DMS153 treated with DMSO at 0.1 percent for 48 hours (cell line): ENCODE measurements at regions not wholly inside any gene's neighbourhood (a gene's known extent, or its start where the extent isn't known, plus 50 kb on each side); places are given as distances from the start of the nearest gene placed in this dataset.

Experiments used
- DNase-seq: peaks from one replicate; lab custom pipeline; 2025; ENCODE audit not compliant: unreplicated experiment; lab: John Stamatoyannopoulos, UW

DNA sequence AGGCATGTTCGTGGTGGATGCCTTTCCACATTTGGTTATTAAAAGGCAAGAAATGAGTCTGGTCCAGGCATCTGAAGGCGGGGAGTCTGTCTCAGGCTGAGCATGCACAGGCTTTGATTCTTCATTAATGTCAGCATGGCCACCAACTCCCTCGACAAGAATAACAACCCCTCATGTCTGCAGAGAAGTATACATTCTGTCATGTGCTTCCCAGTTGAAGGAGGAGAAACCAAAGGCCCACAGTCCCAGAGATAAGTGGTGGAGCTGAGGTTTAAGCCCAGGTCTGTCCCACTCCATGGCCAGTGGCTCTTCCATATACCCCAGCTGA lies 61.6 kb upstream of the LAPTM5 start:
- no peak for DNase-seq

DNA sequence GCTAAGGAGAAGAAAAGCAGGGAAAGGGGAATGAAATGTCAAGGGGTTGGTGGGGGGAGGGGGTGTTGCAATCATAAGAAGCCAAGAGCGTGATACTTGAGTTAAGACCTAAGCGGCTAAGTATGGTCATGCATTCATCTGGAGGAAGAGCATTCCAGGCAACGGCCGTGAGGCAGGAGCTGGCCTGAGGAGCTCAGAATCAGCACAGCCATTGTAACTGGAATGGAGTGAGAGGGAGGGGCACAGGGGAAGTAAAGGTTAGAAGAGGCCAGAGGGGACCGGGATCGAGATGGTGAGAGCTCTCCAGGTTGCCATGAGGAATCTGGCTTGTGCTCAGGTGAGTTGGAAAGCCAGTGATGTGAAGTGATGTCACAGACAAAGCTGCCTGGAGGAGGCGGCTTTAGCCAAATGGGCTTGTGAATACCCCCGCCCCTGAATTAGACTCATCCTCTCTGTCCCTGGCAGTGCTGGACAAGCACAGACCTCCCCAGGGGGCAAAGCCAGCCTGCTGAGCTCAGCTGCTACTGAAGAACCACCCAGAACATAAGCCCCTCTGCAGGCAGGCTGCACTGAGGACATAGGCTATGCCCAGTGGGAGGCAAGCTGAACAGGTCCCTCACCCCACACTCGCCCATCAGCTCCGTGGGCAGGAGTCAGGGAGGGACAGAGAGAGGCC lies 61.1 kb upstream of the LAPTM5 start:
- DNase-seq, result no peak

DNA sequence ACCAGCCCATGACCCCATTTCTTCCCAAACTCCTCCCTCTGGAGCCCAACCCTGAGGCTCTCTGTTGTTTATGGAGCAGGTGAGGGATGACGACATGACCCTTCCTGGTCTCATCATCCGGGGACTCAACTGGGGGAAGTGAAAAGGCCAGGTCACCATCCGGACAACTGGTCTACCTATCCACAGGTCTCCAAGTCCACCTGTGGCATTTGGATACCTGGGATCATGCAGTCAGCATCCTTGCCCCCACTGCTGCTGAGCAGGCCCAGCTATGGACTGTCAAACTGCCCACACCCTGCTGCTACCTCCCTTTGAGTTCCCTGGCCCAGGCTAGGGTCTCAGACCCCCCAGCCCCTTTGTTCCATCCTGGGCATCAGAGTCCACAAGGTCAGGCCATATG lies 60.0 kb upstream of the LAPTM5 start:
- DNase-seq, result no peak

DNA sequence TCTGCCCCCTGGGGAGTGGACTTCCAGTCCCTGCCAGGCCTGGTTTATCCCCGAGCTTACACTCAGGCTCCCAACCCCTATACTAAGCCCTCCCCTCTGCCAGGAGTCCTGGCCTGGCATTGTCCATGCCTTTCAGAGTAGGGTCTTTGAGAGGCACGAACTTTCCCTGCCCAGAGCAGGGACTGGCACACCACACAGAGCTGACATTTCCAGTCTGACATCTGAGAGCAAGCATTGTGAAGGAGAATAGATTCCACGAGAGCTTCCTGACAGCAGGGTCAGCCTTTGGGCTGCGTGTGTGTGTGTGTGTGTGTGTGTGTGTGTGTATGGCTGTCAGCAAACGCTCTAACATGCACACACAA lies 59.5 kb upstream of the LAPTM5 start:
- no peak for DNase-seq

- peak; percentile 69 for DNase-seq
Measured at GRCh38 chr1:30816211-30817076, 58.9 kb upstream of the LAPTM5 start.

- DNase-seq, result no peak
Measured at GRCh38 chr1:30815556-30815955, 58.0 kb upstream of the LAPTM5 start.

- DNase-seq, result no peak
Measured at GRCh38 chr1:30814292-30814691, 56.7 kb upstream of the LAPTM5 start.

DNA sequence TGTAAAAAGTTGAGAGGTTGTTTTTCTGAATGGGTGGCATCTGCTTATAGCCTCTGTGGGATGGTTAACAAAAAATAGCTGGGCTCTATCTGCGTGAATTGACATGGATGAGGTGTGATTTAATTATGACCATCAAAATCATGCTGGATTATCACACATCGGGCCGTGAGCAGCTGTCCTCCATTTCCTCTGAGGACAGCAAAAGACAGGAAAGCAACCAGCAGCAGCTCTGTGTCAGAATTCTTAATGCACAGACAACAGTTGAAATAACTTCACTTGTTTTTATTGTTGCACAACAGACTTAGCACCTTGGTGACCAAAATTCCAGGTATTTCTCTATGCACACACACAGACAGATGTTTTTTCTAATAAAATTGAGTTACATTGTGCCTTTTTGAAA lies 54.5 kb upstream of the LAPTM5 start:
- no peak for DNase-seq

- no peak for DNase-seq
Measured at GRCh38 chr1:30811187-30811586, 53.6 kb upstream of the LAPTM5 start.

- no peak for DNase-seq
Measured at GRCh38 chr1:30810416-30811080, 53.0 kb upstream of the LAPTM5 start.

DNA sequence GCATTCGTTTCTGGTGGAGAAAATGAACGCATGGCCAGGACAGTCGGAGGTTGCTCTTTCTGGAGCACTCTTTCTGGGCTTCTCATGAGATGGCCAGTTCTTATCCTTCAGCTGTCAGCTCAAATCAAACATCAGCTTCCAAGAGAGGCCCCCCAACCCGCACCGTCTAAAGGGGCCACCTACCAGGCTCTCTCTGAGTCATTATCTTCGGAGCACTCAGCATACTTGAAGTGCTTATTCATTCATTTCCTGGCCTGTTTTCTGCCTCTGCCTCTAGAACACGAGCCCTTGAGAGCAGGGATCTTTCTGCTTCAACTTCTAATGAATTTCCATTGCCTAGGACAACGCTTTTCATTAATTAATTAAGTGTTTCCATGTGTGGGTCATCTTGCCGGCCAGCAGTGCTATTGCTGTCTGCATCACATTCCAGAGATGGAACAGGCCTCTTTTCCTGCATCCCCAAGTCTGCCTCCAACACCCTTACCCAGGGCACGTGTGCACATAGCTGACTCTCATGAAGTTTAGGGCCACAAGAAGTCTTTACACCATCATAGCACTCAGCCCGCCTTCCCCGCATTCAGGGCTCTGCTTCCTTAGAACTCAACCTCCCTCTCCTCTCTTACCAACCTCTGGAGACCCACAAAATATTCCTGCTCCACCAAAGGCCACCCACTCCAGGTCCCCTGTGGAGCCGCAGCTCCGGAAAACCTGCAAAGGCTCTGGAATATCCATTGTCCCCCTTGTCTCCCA lies 52.1 kb upstream of the LAPTM5 start:
- DNase-seq, result no peak

DNA sequence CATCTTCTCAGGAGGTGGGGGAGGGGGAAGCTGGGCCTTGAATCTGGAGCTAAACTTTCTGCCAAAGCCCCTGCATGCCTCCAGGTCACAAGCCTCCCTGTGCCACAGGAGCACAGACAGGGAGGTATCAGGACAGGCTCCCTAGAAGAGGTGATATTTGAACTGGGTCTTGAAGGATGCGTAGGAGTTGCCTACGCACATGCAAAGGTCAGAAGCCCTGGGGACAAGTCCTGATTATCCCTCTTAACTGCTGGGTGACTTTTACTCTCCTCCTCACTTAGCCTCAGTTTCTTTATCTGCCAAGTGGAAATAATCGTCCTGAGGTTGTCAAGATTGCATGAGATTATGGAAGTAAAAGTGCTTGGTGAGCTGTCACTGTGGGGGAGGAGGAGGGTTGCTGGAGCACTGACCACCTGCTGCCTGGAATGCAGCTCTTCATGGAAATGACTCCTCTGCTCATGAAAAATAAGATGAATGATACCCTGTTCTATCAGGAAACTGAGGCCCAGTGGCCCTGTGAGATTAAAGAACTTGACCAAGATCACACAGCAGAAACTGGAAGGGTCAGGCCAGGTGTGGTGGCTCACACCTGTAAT lies 50.6 kb upstream of the LAPTM5 start:
- DNase-seq, result no peak

DNA sequence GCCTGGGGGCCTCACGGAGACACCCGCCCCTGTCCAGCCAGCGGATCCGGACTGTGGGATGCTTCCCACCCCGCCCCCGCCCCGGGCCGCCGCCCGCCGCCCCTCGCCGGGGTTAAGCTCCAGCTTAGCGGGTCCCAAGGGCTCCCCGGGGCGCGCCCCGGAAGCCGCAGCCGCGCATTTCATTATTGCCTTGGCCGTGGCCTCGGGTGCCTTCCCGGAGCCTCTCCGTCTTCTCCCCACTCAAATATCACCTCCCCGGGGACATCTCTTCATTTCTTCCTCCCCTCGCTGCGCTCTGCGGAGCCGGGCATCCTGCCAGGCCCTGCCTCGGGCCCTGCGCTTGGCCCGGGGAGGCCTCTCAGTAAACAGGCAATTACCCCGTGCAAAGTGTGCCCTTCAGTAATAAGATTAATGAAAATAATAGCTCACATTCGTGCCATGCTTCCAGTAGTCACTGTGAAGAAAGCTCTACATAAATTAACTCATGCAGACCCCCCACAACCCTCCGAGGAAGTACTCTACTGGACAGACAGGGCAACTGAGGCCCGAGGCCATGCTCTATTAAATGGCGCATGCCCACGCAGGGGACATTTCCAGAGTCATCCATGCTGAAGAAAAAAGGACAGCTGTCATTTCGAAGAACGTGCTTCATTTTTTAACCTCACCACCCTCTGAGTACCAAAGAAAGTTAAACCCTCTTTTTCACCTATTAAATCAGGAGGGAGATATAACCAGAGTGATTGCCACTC lies 49.9 kb upstream of the LAPTM5 start:
- peak; percentile 99 for DNase-seq
